K562 (cell line): ENCODE measurements at regions not wholly inside any gene's neighbourhood (a gene's known extent, or its start where the extent isn't known, plus 50 kb on each side); places are given as distances from the start of the nearest gene placed in this dataset.

Experiments used
- ATAC-seq: fragments of 200-7000 bp; cut with Tn5 transposase; 3 replicates; pipeline ENCODE4 v1.9.1; 2020; ENCODE audit warnings: moderate library complexity
- BruUV-seq: library from RNA; stranded (reverse); fragments of 400-500 nt; replicated peaks from 2 replicates; lab custom pipeline; 2021; lab: Mats Ljungman, UMichigan
- CTCF ChIA-PET: fragments of 300-600 bp; formaldehyde crosslinking; extraction: SDS; loops from one replicate; lab custom pipeline; 2021; ENCODE audit warnings: low intra/inter-chr PET ratio; lab: Yijun Ruan, JAX
- POLR2A ChIA-PET: fragments of 300-600, 350-650 bp; sonication (Branson Sonifier 250); formaldehyde crosslinking; extraction: SDS; loops from one replicate; lab custom pipeline; 2021; ENCODE audit warnings: antibody characterized with exemption, inconsistent platforms; lab: Yijun Ruan, JAX
- DNase-seq, 4 experiments: peaks; one replicate each; pipeline versions ENCODE4 v3.0.0 to v3.0.0-alpha.2; 2011 to 2018; ENCODE audit warnings: low spot score in 3 of 4, mixed read lengths in 3 of 4; ENCODE audit errors: extremely low read depth in 1 of 4
- FAIRE-seq: peaks from 2 replicates; lab custom pipeline; 2011; peaks lifted over from hg19 to GRCh38; lab: Jason Lieb, UNC
- H2AFZ ChIP-seq: 2 replicates; pipeline ENCODE4 v1.6.0; 2011; ENCODE audit warnings: low read depth, low read length, control low read depth, inconsistent platforms
- H3K27ac ChIP-seq: fragments of 200-600 bp; 3 replicates; pipeline ENCODE4 v1.8.0; 2011; ENCODE audit warnings: low read depth, mild to moderate bottlenecking, control low read depth, inconsistent platforms, low read length, moderate library complexity, mixed read lengths; ENCODE audit errors: extremely low read depth
- H3K27me3 ChIP-seq, 2 experiments: fragments of 300-600 bp in 1 of 2; 2 replicates in 1 of 2; 3 replicates in 1 of 2; pipeline versions ENCODE4 v1.6.0 to v1.8.0; 2011; ENCODE audit warnings: inconsistent platforms in 2 of 2, low read length in 2 of 2, mild to moderate bottlenecking in 1 of 2, mixed read lengths in 1 of 2, moderate library complexity in 1 of 2; ENCODE audit not compliant: control insufficient read depth in 2 of 2, insufficient read depth in 2 of 2
- H3K36me3 ChIP-seq: fragments of 300-600 bp; 3 replicates; pipeline ENCODE4 v1.8.0; 2011; ENCODE audit warnings: mild to moderate bottlenecking, low read length, inconsistent platforms; ENCODE audit not compliant: control insufficient read depth, insufficient read depth
- H3K4me1 ChIP-seq, 2 experiments: fragments of 200-600 bp in 1 of 2; replicated peaks in 1 of 2; 2 replicates in 1 of 2; 3 replicates in 1 of 2; pipeline versions ENCODE4 v1.5.1 to v1.8.0; 2011; ENCODE audit warnings: inconsistent platforms in 2 of 2, low read length in 2 of 2, mild to moderate bottlenecking in 1 of 2, mixed read lengths in 1 of 2, moderate library complexity in 1 of 2; ENCODE audit not compliant: control insufficient read depth in 2 of 2, insufficient read depth in 2 of 2
- H3K4me2 ChIP-seq: 2 replicates; pipeline ENCODE4 v1.6.1; 2011; ENCODE audit warnings: low read length, control low read depth, inconsistent platforms, mixed read lengths; ENCODE audit not compliant: insufficient read depth
- H3K4me3 ChIP-seq: fragments of 200-600 bp; sonication (generic), shearing (Covaris generic); 2 replicates; pipeline ENCODE4 v1.5.1; 2016; ENCODE audit warnings: control low read depth, inconsistent platforms
- H3K79me2 ChIP-seq: fragments of 200-600 bp; 3 replicates; pipeline ENCODE4 v1.8.0; 2011; ENCODE audit warnings: low read length, inconsistent platforms; ENCODE audit not compliant: control insufficient read depth, insufficient read depth
- H3K9ac ChIP-seq, 2 experiments: 2 replicates each; pipeline versions ENCODE4 v1.6.0 to v1.6.1; 2011; ENCODE audit warnings: low read depth in 2 of 2, low read length in 2 of 2, control low read depth in 1 of 2, inconsistent platforms in 1 of 2, mild to moderate bottlenecking in 1 of 2, mixed read lengths in 1 of 2; ENCODE audit not compliant: insufficient read depth in 1 of 2
- H3K9me1 ChIP-seq: one replicate; pipeline ENCODE4 v1.6.0; 2011; ENCODE audit warnings: inconsistent platforms, mild to moderate bottlenecking, low read length, moderate library complexity; ENCODE audit not compliant: control insufficient read depth, insufficient read depth
- H3K9me3 ChIP-seq: replicated peaks from 2 replicates; pipeline ENCODE4 v1.5.1; 2011; ENCODE audit warnings: low read depth, low read length, inconsistent platforms; ENCODE audit not compliant: control insufficient read depth, insufficient read depth
- H4K20me1 ChIP-seq: replicated peaks from 2 replicates; pipeline ENCODE4 v1.6.1; 2011; ENCODE audit warnings: low read length, inconsistent platforms, mixed read lengths; ENCODE audit not compliant: control insufficient read depth, insufficient read depth
- ASH1L ChIP-seq: fragments of 450-650 bp; IDR thresholded peaks from 2 replicates; pipeline ENCODE4 v1.6.1; 2018; ENCODE audit warnings: borderline replicate concordance, mild to moderate bottlenecking, low read depth; ENCODE audit not compliant: partially characterized antibody
- ATF1 ChIP-seq, 2 experiments: fragments of 450-650 bp in 1 of 2; IDR thresholded peaks; 2 replicates each; pipeline ENCODE4 v1.6.1; 2016; ENCODE audit warnings: missing compliant biosample characterization in 1 of 2, missing genetic modification characterization in 1 of 2
- CREB5 ChIP-seq: fragments of 250-450 bp; sonication (Bioruptor Pico); IDR thresholded peaks from 2 replicates; pipeline ENCODE4 v1.5.0; 2020; ENCODE audit warnings: mild to moderate bottlenecking
- ELF4 ChIP-seq: fragments of 450-650 bp; formaldehyde crosslinking; IDR thresholded peaks from 2 replicates; pipeline ENCODE4 v1.4.0; 2022; ENCODE audit warnings: missing genetic modification characterization
- ETV6 ChIP-seq, 3 experiments: fragments of 150-350 bp in 1 of 3; sonication (generic) in 1 of 3; formaldehyde crosslinking in 1 of 3; IDR thresholded peaks; 2 replicates each; pipeline versions ENCODE4 v1.6.1 to v1.8.0; 2014 to 2022; ENCODE audit warnings: borderline replicate concordance in 2 of 3, low read depth in 2 of 3, antibody characterized with exemption in 1 of 3, low read length in 1 of 3, mild to moderate bottlenecking in 1 of 3, missing genetic modification reagents in 1 of 3
- MEIS2 ChIP-seq: fragments of 450-650 bp; IDR thresholded peaks from 2 replicates; pipeline ENCODE4 v1.6.1; 2014; ENCODE audit warnings: mild to moderate bottlenecking; ENCODE audit not compliant: partially characterized antibody
- RHOXF2B ChIP-seq: fragments of 250-450 bp; sonication (Bioruptor Pico); conservative IDR thresholded peaks from 2 replicates; pipeline ENCODE4 v1.5.1; 2021
- STAT6 ChIP-seq: sonication (generic); formaldehyde crosslinking; IDR thresholded peaks from 2 replicates; pipeline ENCODE4 v1.8.1; 2023; ENCODE audit warnings: mild to moderate bottlenecking, missing genetic modification reagents
- TARDBP ChIP-seq: fragments of 450-650 bp; IDR thresholded peaks from 2 replicates; pipeline ENCODE4 v1.6.1; 2016
- TBP ChIP-seq: optimal IDR thresholded peaks from 2 replicates; pipeline ENCODE3; 2011; ENCODE audit warnings: low read depth, low read length, improper control_type of control experiment
- ZKSCAN3 ChIP-seq: fragments of 250-450 bp; sonication (Bioruptor Pico); IDR thresholded peaks from 2 replicates; pipeline ENCODE4 v1.4.0; 2020
- ZNF124 ChIP-seq: sonication (generic); formaldehyde crosslinking; IDR thresholded peaks from 2 replicates; pipeline ENCODE4 v1.8.1; 2022; ENCODE audit warnings: missing genetic modification reagents
- ZNF133 ChIP-seq: fragments of 250-450 bp; sonication (Bioruptor Pico); IDR thresholded peaks from 2 replicates; pipeline ENCODE4 v1.4.0; 2020; ENCODE audit warnings: mild to moderate bottlenecking
- WGBS: fragments of 100-300 bp; shearing (Covaris generic); methylation state at CpG from one replicate; pipeline ENCODE4 v1.1.6; 2016; ENCODE audit warnings: low coverage, mixed read lengths; ENCODE audit not compliant: insufficient coverage; ENCODE audit errors: missing lambda C conversion rate; 5-methylcytosine and 5-hydroxymethylcytosine counted together
- in situ Hi-C: fragments of 300-500 bp; cut with MboI; formaldehyde crosslinking; loops from 4 replicates; pipeline ENCODE4 v1.15.0; 2018; ENCODE audit warnings: inconsistent platforms, mixed read lengths
- intact Hi-C: fragments of 100-400 bp; cut with micrococcal nuclease; formaldehyde crosslinking; loops from 2 replicates; pipeline ENCODE4 v1.14.2; 2022
- TF ChIP-seq, protein P1 (sequence below): fragments of 450-650 bp; IDR thresholded peaks from 2 replicates; pipeline ENCODE4 v1.6.1; 2016; ENCODE audit warnings: mild to moderate bottlenecking

DNA sequence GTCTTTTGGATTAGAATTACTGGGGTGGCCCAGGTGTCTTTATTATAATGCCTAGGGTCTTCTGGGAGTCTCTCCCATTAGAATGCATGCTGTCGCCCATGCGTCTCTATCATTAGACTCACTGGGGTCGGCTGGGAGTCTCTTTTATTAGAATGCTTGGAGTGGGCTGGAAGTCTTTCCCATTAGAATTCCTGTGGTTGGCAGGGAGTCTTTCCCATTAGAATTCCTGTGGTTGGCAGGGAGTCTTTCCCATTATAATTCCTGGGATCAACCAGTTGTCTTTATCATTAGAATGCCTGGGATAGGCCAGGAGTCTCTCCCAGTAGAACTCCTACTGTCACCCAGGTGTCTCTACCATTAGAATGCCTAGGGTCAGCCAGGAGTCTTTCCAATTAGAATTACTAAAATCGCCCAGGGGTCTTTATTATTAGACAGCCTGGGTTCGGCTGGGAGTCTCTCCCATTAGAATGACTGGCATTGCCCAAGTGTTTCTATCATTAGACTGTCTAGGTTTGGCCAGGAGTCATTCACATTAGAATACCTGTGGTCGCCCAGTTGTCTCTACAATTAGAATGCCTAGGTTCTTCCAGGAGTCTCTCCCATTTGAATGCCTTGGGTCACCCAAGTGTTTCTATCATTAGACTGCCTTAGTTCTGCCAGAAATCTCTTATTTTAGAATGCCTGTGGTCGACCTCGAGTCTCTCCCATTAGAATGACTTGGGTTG, 1558.5 kb downstream of the UQCRFS1 start:
- H3K36me3 ChIP-seq = no peaks in the 10 kb centered on the region
- in situ Hi-C loops = no loop called here
- CTCF ChIA-PET = no interaction called here
- TF ChIP-seq TBP (no peak), ZNF124 (CRISPR knock-in tag) (no peak), ELF4 (CRISPR knock-in tag) (no peak), RHOXF2B (CRISPR knock-in tag) (no peak), MEIS2 (no peak), ZKSCAN3 (CRISPR knock-in tag) (no peak), ETV6 (IDR thresholded peaks at IDR 0.05; ENCODE audit: borderline replicate concordance in 1 of 2, low read depth in 2 of 2, low read length in 1 of 2) (no peak), ETV6 (CRISPR knock-in tag; IDR thresholded peaks at IDR 0.05; ENCODE audit: borderline replicate concordance) (no peak), TARDBP (no peak), ATF1 (CRISPR knock-in tag; IDR thresholded peaks at IDR 0.05) (no peak), ATF1 (tag; IDR thresholded peaks at IDR 0.05) (no peak), ASH1L (no peak), CREB5 (CRISPR knock-in tag) (no peak), STAT6 (CRISPR knock-in tag) (no peak), ZNF133 (no peak)
- TF ChIP-seq, protein P1, sequence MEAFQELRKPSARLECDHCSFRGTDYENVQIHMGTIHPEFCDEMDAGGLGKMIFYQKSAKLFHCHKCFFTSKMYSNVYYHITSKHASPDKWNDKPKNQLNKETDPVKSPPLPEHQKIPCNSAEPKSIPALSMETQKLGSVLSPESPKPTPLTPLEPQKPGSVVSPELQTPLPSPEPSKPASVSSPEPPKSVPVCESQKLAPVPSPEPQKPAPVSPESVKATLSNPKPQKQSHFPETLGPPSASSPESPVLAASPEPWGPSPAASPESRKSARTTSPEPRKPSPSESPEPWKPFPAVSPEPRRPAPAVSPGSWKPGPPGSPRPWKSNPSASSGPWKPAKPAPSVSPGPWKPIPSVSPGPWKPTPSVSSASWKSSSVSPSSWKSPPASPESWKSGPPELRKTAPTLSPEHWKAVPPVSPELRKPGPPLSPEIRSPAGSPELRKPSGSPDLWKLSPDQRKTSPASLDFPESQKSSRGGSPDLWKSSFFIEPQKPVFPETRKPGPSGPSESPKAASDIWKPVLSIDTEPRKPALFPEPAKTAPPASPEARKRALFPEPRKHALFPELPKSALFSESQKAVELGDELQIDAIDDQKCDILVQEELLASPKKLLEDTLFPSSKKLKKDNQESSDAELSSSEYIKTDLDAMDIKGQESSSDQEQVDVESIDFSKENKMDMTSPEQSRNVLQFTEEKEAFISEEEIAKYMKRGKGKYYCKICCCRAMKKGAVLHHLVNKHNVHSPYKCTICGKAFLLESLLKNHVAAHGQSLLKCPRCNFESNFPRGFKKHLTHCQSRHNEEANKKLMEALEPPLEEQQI = no peak
- H3K9me1 ChIP-seq = no peaks in the 10 kb centered on the region
- no peaks in the 10 kb centered on the region for H3K79me2 ChIP-seq
- H3K27ac ChIP-seq = no peak overlapping the region
- no peak for ATAC-seq
- H4K20me1 ChIP-seq = no peaks in the 10 kb centered on the region
- no peak overlapping the region for H3K4me3 ChIP-seq
- H3K4me1 ChIP-seq = no peaks in the 10 kb centered on the region
- no peak overlapping the region for H3K9ac ChIP-seq
- no peaks in the 10 kb centered on the region for H3K27me3 ChIP-seq
- POLR2A ChIA-PET = no interaction called here
- no peak overlapping the region for H2AFZ ChIP-seq
- FAIRE-seq = no peak
- under 1% methylated on average over 8 of the region's 8 CpGs for WGBS
- BruUV-seq = no TSS peak
- no peaks in the 10 kb centered on the region for H3K9me3 ChIP-seq
- no peak for DNase-seq
- intact Hi-C loops = no loop called here
- no peak overlapping the region for H3K4me2 ChIP-seq
